Thyroid gland (tissue), 4 donors: ENCODE measurements at regions not wholly inside any gene's neighbourhood (a gene's known extent, or its start where the extent isn't known, plus 50 kb on each side); places are given as distances from the start of the nearest gene placed in this dataset.

ENCODE experiments used
- CTCF ChIP-seq, 6 experiments: fragments of 200-600 bp in 3 of 6; fragments of 450-650 bp in 3 of 6; sonication (generic) in 3 of 6; IDR thresholded peaks; one replicate each; pipeline ENCODE4 v1.5.1; 2016 to 2019; ENCODE audit warnings: antibody characterized with exemption in 6 of 6, mild to moderate bottlenecking in 2 of 6, inconsistent platforms in 1 of 6, moderate library complexity in 1 of 6
- POLR2A ChIP-seq, 2 donors: fragments of 450-650 bp; IDR thresholded peaks; one replicate each; pipeline ENCODE4 v1.6.1; 2017; ENCODE audit warnings: antibody characterized with exemption in 2 of 2, mild to moderate bottlenecking in 2 of 2, moderate library complexity in 1 of 2

GRCh38 chr12:65703176-65703575 lies 121.1 kb upstream of the HMGA2 start:
- no peak for TF ChIP-seq CTCF (IDR thresholded peaks at IDR 0.05)
- no peak for TF ChIP-seq POLR2A (IDR thresholded peaks at IDR 0.05)
